ENCODE measurements at regions not wholly inside any gene's neighbourhood (a gene's known extent, or its start where the extent isn't known, plus 50 kb on each side); places are given as distances from the start of the nearest gene placed in this dataset.
"Not testable (repeated sequence)": the region's sequence is repeated elsewhere in the genome, so short reads cannot be mapped to it uniquely, and the experiment has no call there.

DNA sequence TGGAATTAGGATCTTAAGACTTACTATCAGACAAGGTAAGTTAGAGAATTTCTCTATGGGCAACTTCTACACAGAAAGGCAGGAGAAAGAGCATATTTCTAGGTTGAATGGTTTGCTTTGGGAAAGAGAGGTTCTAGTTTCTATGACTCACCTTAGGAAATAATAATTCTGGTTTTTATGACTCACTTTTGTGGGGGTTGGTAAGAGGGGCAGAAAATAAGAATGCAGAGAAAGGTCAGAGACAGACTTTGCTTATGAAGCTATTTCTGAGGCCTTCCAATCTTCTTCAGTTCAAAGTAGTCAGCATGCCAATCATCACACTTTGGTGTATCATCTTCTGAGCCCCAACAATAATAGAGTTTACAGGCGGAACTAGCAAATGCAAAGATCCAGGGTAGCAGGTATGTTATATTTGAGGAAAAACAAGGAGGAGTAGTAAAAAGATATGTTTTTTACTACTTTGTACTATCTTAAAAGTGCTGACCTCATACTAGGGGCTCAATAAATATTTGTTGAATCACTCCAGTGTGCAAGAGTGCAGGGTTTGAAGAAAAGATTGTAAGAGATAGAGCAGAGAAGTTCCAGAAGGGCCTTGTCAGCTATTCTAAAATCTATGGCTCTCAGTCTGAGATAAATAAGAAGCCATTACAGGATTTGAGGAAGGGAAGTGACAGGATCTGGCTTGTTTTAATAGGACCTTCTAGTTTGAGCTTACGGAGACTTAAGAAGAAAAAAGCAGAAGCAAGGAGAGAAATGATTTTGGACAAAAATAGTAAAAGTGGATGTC is 56.7 kb upstream of the LRFN5 start:
- no peak for DNase-seq

DNA sequence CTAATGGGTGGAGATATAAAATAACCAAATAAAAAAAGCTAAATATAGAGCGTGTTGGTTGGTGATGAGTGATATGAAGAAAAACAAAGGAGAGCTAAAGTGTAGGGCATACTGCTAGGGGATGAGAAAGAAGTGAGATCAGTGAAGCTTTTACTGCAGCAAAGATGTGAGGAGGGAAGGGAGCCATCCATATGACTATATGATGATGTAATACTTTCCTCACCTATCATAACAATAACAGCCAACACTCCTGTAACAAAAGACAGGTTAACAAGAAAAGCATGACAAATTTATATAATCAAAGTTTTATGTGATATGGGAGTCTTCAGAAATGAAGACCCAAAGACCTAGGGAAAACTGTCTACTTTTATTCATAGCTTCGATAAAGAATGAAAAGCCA is 57.4 kb upstream of the LRFN5 start:
- DNase-seq = no peak

DNA sequence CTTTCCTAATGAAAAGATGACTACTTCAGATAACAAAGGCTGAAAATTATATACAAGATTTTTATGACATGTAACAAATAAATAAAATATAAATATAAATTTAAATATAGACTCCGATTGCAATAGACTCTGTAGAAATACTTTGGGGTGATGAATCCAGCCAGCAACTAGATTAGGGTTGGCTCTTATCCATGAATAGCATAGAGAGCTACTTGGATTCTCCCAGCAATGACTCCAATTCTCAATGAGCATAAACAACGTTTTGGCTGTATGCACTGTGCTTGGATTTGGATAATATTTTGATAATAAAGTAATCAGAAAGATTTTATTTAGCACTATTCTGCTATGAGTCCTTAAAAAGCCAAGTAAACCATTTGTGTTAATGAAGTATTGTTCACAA is 58.0 kb upstream of the LRFN5 start:
- peak; percentile 17 to 43 for DNase-seq

DNA sequence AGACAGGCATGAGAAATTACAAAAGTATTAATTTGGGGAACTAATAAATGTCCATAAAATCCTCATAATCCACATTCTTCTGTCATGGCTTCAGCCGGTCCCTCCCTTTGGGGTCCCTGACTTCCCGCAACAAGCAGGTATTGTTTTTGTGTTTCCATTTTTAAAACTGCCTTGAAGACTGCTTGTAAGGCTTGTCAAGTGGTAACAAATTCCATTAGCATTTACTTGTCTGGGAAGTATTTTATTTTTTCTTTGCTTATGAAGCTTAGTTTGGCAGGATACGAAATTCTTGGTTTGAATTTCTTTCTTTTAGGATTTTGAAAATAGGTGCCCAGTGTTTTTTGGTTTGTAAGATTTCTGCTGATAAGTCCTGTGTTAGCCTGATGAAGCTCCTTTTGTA is 65.3 kb upstream of the LRFN5 start:
- no peak for DNase-seq

DNA sequence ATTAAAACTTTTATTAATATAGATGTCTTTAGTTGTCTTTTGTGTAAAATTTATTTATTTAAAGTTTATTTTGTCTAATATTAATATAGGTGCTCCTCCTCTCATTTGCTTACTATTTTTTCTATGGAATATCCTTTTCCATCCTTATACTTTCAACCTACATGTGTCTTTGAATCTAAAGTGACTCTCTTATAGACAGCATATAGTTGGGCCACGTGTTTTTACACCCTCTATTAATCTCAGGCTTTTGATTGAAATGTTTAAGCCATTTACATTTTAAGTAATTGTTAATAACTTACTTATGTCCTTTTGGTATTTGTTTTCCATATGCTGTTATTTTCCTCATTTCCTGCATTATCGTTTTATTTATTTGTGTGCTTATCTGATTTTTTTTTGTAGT is 74.4 kb upstream of the LRFN5 start:
- DNase-seq = no peak

DNA sequence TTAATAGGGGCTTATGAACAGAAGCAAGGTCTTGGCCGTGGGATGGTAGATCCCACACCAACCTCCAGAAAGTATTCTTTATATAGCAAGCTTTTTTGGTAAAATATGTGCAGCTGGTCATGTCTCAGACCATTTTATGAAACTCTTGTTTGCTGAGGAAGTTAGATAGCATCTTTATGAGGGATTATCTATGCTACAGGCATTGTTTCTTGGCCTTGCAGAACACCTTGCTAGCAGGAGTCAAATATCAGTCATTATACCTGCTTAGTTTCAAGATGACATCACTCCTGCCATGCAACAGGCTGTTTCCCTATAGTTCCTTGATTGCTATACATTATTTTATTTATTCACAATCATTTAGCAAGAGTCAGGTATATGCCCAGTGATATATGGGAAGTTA is 84.8 kb upstream of the LRFN5 start:
- DNase-seq = no peak

DNA sequence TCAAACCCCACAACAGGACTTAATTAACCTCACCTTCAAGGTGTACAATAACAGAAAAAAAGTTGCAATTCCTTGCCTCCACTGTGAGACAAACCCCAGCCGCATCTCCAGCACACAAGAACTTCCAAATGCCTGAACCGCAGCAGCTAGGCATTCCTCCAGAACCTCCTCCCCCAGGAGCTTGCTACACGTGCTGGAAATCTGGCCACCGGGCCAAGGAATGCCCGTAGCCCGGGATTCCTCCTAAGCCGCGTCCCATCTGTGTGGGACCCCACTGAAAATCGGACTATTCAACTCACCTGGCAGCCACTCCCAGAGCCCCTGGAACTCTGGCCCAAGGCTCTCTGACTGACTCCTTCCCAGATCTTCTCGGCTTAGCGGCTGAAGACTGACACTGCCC is 88.6 kb upstream of the LRFN5 start:
- not testable (repeated sequence) for DNase-seq

DNA sequence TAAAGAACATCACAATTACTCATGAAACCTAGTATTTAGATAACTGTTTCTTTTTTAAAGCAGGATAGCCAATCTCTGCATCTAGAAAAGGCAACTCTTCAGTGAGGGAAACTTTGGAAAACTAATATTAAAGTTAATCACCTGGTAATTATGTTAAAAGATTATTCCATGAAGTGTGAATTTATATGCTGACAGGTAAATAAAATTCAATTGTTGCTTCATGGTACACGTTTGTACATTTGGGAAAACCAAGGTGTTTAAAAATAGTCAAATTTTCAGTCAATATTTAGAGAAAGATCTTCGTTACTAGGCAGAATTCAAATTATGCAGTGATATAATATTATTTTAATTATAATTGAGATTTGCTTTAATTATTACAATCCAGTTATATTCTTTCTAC is 100.1 kb upstream of the LRFN5 start:
- DNase-seq = no peak

DNA sequence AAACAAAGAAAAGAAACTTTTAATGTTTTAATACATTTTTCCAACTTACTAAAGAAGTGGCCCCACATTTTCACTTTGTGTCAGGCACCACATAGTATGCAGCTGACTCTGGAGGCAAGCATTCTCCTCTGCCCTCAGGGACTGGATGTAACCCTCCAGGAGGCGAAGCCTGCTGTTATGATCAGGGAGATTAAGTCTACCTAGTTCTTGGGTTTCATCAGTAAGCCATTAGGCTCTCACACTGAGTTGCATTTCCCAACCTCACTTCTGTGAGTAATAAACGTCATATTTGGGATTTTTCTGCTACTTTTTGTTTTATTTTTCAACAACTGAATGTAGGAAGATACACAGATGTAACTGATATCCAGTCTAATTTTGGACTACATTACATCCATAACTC is 101.2 kb upstream of the LRFN5 start:
- no peak for DNase-seq

DNA sequence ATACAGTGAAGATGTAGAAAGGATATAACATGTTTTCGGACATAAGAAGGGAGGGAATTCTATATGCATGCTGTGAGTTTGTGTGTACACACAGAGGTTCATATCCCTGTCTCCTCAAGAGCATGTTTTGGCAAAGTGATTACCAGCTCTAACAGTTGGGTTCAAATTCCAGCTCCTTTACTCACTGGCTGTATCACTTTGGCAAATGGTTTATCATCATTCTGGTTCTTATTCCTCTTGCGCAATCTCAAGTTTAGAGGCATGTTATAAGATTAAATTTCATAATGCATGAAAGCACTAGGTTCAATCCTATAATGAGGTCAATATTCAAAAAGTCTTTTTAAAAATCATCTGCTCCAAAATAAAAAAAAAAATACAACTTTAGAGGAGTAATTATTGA is 107.7 kb upstream of the LRFN5 start:
- DNase-seq = no peak

DNA sequence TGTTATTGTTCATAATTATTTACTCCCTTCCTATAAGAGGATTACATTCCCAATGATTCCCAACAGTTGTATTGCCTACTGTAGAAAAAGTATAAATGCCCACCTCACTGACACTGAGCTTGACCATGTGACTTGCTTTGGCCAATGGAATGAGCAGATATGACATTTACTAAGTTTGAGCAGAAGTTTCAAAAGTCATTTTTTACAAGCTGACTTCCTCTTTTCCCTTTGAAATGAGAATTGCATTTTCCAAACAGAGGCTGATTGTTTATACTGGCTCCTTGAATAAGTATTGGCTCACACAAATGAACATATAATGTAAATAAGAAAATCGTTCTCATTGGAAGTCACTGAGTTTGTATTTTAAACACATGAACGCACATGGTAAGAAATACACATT is 116.4 kb upstream of the LRFN5 start:
- DNase-seq = no peak

DNA sequence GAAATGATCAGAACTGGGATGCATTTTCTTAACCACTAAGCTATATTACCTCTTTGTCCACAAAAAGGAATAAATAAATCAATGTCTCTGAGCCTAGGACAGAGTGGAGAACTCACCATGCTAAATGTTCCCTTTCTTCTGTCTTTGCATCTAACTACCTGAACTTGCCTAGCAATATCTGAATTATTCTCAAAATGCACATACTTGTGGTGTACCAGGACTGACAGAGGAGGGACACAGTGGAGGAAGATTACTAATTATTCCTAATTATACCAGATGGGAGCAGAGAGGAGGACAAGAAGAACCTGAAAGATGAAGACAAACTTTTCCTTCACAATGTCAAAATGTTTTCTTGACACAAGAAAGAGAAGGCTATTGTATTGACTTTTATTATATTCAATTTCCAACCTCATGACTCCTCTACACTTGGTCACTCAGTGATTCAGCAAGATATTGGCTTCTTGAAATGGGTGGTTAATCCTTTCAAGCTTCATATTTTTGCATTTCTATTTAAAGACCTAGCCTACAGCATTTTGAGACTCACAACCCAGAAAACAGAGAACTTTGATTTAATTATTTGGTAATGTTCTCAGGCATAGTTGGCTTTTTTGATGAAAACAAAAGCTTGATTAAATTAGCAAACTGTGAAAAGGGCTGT is 117.2 kb upstream of the LRFN5 start:
- no peak for DNase-seq

DNA sequence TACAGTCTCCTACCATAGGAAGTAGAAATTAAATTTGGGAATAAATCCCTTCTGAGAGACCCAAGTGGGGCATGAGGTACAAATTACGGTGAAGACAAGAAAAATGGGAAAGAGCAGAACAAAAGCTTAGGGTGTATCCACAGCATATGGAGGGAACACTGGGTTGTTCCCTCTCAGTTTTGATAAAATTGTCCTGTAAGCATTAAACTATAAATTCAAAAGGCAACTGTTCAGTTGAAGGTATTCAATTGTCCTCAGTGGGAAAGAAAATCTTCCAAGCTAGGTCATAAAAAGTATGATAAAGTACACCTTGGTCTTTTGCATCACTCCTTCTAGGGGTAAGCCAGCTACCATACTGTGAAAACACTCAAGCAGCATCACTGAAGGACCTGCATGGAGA is 118.3 kb upstream of the LRFN5 start:
- no peak for DNase-seq

DNA sequence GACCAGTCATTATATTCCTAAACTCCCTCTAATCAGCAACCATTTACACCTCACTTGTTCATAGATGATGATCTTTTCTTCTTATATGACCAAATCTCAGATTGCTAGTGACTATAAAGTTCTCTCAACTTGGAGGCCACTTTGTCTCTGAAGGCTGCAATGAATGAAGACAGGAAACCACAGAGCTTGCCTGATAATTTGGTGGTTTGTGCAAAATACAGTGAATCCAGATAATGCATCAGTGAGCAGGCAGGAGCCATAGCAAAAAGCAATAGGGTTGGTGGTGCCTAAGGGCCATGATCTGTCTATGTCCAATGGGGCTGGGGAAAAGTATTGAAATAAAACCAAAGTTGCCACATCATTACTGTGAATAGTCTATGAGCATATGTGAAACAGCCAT is 123.8 kb upstream of the LRFN5 start:
- DNase-seq = no peak

DNA sequence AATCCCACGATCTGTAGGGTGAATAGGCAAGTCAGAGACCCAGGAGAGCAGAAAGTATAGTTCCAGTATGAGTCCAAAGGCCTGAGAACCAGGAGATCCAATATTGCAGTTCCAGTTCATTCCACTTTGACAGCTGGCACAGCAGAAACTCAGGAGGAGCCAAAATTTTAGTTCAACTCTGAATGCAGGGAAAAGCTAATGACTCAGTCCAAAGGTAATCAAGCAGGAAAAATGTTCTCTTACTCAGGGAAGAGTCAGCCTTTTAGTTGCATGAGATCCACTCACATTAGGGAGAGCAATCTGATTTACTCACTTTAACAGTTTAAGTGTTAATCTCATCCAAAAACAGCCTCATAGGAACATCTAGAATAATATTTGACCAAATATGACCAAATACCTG is 130.2 kb upstream of the LRFN5 start:
- DNase-seq = peak; percentile 65 to 79

DNA sequence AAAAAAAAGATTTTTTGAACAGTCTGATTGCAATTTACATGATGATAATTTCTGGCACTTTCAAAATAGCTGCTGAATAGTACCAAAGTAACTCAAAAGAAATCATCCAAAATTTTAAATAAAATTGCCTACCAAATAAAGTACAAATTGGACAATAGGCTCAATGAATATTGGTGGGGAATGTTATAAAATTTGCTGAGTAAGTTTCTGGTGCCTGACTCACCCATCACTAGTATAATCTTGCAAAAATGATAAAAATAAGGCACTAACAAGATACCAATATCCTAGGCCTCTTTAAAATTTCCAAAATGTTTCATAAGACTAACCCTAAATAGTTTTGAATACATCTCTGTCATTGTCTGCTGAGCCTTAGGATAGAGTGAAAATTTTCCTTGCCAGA is 145.3 kb upstream of the LRFN5 start:
- DNase-seq = no peak

DNA sequence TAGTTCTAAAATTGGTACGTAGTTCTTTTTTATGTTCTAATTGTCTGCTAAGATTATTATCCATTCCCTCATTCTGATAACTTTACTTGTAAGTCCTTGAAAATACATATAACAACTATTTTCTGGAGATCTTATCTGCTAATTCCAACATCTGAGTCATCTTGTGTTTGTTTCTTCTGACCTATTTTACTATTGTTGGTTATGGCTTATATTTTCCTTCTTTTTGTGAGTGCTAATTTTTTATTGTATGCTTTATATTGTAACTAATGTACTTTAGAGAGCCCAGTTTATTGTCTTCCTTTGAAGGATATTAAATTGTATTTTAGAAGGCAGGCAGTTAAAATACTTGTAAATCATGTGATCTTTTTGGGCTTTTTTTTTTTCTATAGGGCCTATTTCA is 149.3 kb upstream of the LRFN5 start:
- no peak for DNase-seq

DNA sequence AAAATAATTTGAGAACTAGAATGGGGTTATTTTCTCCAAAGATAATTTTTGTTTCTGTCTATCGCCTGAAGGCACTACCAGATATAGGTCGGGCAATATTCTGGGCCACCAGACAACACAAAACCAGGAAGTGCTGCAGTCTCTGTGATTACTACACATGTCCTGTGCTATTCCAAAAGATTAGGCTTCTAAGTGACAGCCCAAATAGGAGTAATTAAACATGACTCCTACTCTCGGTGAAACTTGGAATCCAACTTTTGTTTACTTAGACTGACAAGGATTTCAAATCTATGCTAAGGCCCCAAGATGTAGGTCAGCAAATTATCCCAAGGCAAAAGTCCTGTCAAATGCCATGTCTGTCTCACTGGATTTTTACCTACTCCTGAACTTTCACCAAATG is 157.6 kb upstream of the LRFN5 start:
- DNase-seq = no peak

DNA sequence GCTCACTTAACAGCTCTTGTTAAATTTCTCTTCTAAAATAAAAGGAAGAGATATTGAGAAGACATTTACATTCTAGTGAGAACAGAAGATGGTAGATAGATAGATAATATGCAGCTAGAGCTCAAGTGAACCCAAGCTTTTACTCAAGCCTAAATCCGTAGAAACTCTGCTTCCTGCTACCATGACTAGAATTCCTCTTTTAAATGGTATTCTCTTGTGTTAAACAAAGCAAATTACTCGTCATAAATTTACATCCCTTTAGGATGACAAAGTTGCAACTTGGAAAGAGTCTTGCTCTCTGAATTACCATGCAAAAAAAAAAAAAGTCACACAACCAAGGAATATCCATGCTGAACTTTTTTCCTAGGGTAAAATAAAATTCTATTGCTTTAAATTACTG is 160.7 kb upstream of the LRFN5 start:
- DNase-seq = no peak

DNA sequence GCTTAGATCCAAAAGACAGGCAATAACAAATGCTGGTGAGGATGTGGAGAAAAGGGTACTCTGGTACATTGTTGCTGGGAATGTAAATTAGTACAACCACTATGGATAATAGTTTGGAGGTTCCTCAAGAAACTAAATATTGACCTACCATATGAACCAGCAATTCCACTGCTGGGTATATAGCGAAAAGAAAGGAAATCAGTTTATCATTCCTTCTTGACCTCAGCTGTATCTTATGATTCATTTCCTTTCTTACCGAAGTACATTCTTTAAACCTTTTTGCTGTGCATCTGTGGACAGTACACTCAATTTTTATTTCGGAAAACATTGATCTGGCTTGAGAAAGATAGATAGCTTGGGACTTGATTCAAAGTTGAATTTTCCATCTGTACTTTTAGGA is 183.2 kb upstream of the LRFN5 start:
- DNase-seq = no peak

DNA sequence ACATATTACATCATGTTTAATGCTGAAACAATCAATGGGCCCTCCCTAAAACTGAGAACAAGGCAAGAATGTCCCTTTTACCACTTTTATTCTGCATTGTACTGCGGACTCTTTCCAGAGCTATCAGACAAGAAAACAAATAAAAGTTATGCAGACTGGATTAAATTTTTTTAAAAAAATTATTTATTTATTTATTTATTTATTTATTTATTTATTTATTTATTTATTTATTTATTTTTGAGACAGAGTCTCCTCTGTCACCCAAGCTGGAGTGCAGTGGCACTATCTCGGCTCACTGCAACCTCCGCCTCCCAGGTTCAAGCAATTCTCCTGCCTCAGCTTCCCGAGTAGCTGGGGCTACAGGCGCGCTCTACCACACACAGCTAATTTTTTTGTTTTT is 185.4 kb upstream of the LRFN5 start:
- DNase-seq = not testable (repeated sequence)

DNA sequence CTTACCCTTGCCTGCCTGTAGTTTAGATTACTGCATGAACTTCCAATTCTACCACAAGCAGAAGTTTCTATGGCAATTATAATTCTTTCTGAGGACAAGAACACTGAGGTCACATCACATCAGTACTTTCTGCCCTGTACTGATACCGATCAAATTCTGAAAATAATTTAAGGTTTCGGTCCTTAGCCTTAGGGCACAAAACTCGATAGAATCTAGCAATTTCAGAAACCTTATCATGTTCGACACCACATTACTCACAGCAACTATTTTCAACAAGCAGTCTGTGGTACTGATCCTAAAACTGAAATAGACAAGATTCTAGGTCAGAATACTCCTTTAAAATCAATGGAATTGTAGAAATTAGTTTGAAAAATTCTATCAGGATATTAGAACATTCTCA is 187.0 kb upstream of the LRFN5 start:
- no peak for DNase-seq

DNA sequence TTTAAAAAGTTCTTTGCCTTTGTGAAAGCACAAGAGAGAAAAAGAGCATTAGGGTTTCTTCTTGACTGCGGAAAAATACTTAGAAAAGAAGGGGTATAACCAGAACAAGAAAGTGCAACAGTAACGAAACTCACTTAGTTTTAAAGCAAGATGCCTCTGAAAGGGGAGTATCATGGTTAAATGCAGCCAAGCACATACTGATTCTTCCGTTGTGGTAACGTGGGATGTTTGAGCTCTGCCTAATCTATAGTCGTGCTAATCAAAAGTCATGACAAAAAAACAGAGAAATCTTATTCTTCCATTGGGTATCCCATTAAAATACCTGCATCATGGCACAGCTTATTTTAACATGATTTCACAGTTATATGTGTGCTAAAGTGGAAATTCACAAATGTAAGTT is 187.8 kb upstream of the LRFN5 start:
- DNase-seq = no peak

DNA sequence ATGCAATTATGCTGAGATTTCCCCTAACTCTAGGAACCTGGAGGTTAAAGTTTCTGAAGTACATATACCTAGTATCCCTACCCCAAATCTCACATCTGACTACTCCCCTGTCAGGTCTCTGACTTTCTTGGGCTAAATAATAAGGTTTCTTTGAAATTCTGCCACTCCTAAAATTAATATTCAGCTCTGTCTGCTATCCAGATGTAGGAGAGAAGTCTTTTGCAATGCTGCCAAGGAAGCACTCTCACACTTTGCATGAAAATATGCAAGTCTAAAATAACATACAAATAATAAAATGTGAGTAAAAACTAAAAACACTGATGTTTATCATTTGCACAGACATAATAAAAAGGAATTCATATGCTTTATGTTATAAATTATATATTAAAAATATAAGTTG is 196.9 kb upstream of the LRFN5 start:
- DNase-seq = no peak

DNA sequence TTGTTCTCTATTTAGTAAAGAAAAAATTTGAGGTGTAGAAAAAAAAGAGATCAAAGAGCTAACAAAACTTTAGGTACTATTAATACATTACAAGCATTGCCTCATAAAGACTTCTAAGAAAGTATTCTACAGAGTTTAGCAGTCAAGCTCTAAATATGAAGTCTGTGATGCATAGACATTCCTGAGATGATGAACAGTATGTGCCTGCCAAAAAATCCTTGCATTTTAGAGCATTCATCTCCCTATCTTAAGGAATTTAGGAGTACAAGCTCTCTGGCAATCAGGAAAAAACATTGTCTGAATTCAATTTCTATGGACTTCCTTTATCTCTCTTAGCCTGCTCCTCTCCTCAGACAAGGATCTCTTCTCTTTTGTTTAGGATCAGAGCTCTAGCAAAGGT is 202.6 kb upstream of the LRFN5 start:
- DNase-seq = no peak
